Esophagus muscularis mucosa (tissue), 4 donors: ENCODE measurements at regions not wholly inside any gene's neighbourhood (a gene's known extent, or its start where the extent isn't known, plus 50 kb on each side); places are given as distances from the start of the nearest gene placed in this dataset.

ENCODE experiments used
- DNase-seq: peaks from one replicate; pipeline ENCODE4 v3.0.0-alpha.2; 2017; ENCODE audit errors: extremely low spot score
- H3K27ac ChIP-seq, 4 donors: fragments of 200-600 bp; sonication (generic); replicated peaks in 1 of 4; 1 replicate in 3 of 4; 2 replicates in 1 of 4; pipeline ENCODE4 v1.5.1; 2016 to 2019; ENCODE audit warnings: mild to moderate bottlenecking in 1 of 4
- H3K27me3 ChIP-seq, 4 donors: fragments of 200-600 bp; sonication (generic); one replicate each; pipeline versions ENCODE4 v1.5.1 to v1.6.0; 2016 to 2019
- H3K36me3 ChIP-seq, 4 donors: fragments of 200-600 bp; sonication (generic); one replicate each; pipeline ENCODE4 v1.5.1; 2016 to 2019
- H3K4me1 ChIP-seq, 4 donors: fragments of 200-600 bp; sonication (generic); one replicate each; pipeline ENCODE4 v1.5.1; 2016 to 2019
- H3K4me3 ChIP-seq, 4 donors: fragments of 200-600 bp; sonication (generic); 1 replicate in 2 of 4; 2 replicates in 2 of 4; pipeline ENCODE4 v1.5.1; 2016 to 2019; ENCODE audit warnings: mild to moderate bottlenecking in 4 of 4, moderate library complexity in 1 of 4
- H3K9me3 ChIP-seq, 4 donors: fragments of 200-600 bp; sonication (generic); 1 replicate in 3 of 4; 2 replicates in 1 of 4; pipeline ENCODE4 v1.5.1; 2016 to 2019
- CTCF ChIP-seq, 3 experiments: fragments of 200-600 bp in 2 of 3; fragments of 450-650 bp in 1 of 3; sonication (generic) in 2 of 3; IDR thresholded peaks; one replicate each; pipeline ENCODE4 v1.5.1; 2017 to 2019; ENCODE audit warnings: antibody characterized with exemption in 3 of 3, mild to moderate bottlenecking in 2 of 3, moderate library complexity in 1 of 3
- EP300 ChIP-seq: sonication (generic); formaldehyde crosslinking; IDR thresholded peaks from one replicate; pipeline ENCODE4 v1.6.1; 2017; ENCODE audit warnings: antibody characterized with exemption
- POLR2A ChIP-seq: fragments of 450-650 bp; IDR thresholded peaks from one replicate; pipeline ENCODE4 v1.6.1; 2017; ENCODE audit warnings: antibody characterized with exemption, moderate library complexity, mild to moderate bottlenecking, low read depth
- POLR2AphosphoS5 ChIP-seq, 2 donors: sonication (generic); formaldehyde crosslinking; IDR thresholded peaks; one replicate each; pipeline ENCODE4 v1.6.1; 2017; ENCODE audit warnings: antibody characterized with exemption in 2 of 2
- WGBS: methylation state at CpG from one replicate; pipeline ENCODE4 v1.1.5; 2018; 5-methylcytosine and 5-hydroxymethylcytosine counted together
- intact Hi-C: fragments of 100-400 bp; cut with DNase I; formaldehyde crosslinking; loops from one replicate; pipeline ENCODE4 v1.15.1; 2023

GRCh38 chr3:13950042-13950441 is 70.2 kb upstream of the WNT7A start:
- 33% methylated on average over 1 of the region's 1 CpG for WGBS
- no peak overlapping the region for H3K4me3 ChIP-seq
- H3K9me3 ChIP-seq: peaks cover 0 to 18% (median 10%) of the 10 kb centered on the region in 4 donors
- intact Hi-C loops: no loop called here
- no peak overlapping the region for H3K27ac ChIP-seq
- no peak for DNase-seq
- TF ChIP-seq CTCF (IDR thresholded peaks at IDR 0.05) (no peak), POLR2A (no peak), POLR2AphosphoS5 (IDR thresholded peaks at IDR 0.05) (no peak)
- H3K4me1 ChIP-seq: no peaks in the 10 kb centered on the region
- no peaks in the 10 kb centered on the region for H3K27me3 ChIP-seq
- H3K36me3 ChIP-seq: no peaks in the 10 kb centered on the region

GRCh38 chr3:13947912-13948311 is 68.0 kb upstream of the WNT7A start:
- intact Hi-C loops: no loop called here
- no peak overlapping the region for H3K27ac ChIP-seq
- no peaks in the 10 kb centered on the region for H3K36me3 ChIP-seq
- peaks cover 0 to 31% (median 27%) of the 10 kb centered on the region in 4 donors for H3K9me3 ChIP-seq
- WGBS: 32% methylated on average over 8 of the region's 8 CpGs
- no peak for DNase-seq
- no peaks in the 10 kb centered on the region for H3K4me1 ChIP-seq
- no peak overlapping the region for H3K4me3 ChIP-seq
- H3K27me3 ChIP-seq: no peaks in the 10 kb centered on the region
- TF ChIP-seq POLR2A: no peak
- no peak for TF ChIP-seq EP300
- no peak for TF ChIP-seq CTCF (IDR thresholded peaks at IDR 0.05)
- TF ChIP-seq POLR2AphosphoS5 (IDR thresholded peaks at IDR 0.05): no peak

GRCh38 chr3:13939206-13939605 is 59.3 kb upstream of the WNT7A start:
- no peaks in the 10 kb centered on the region for H3K36me3 ChIP-seq
- no peaks in the 10 kb centered on the region for H3K4me1 ChIP-seq
- 74% methylated on average over 4 of the region's 4 CpGs for WGBS
- peaks cover 0 to 17% (median 14%) of the 10 kb centered on the region in 4 donors for H3K9me3 ChIP-seq
- H3K27me3 ChIP-seq: no peaks in the 10 kb centered on the region
- intact Hi-C loops: no loop called here
- DNase-seq: no peak
- H3K4me3 ChIP-seq: no peak overlapping the region
- H3K27ac ChIP-seq: no peak overlapping the region
- TF ChIP-seq CTCF (IDR thresholded peaks at IDR 0.05) (no peak), EP300 (no peak), POLR2AphosphoS5 (IDR thresholded peaks at IDR 0.05) (no peak), POLR2A (no peak)

- Histone ChIP-seq H3K4me3 (no peak overlapping the region), H3K27me3 (peaks cover 0 to 13% (median 2%) of the 10 kb centered on the region in 4 donors), H3K27ac (no peak overlapping the region), H3K9me3 (peaks cover 0 to 9% (median under 1%) of the 10 kb centered on the region in 4 donors), H3K36me3 (no peaks in the 10 kb centered on the region), H3K4me1 (peaks cover 0 to 12% (median 7%) of the 10 kb centered on the region in 4 donors)
- intact Hi-C loops: no loop called here
- 92% methylated on average over 5 of the region's 5 CpGs for WGBS
- no peak for DNase-seq
- TF ChIP-seq CTCF (IDR thresholded peaks at IDR 0.05) (no peak), POLR2A (no peak), EP300 (no peak), POLR2AphosphoS5 (IDR thresholded peaks at IDR 0.05) (no peak)
Measured at GRCh38 chr3:13937131-13937530, 57.3 kb upstream of the WNT7A start.

- Histone ChIP-seq H3K27ac (no peak overlapping the region), H3K27me3 (peaks cover 0 to 16% (median 2%) of the 10 kb centered on the region in 4 donors), H3K4me3 (no peak overlapping the region), H3K9me3 (peaks cover 0 to 13% (median 3%) of the 10 kb centered on the region in 4 donors), H3K36me3 (no peaks in the 10 kb centered on the region), H3K4me1 (peaks cover 0 to 12% (median 7%) of the 10 kb centered on the region in 4 donors)
- TF ChIP-seq CTCF (IDR thresholded peaks at IDR 0.05) (no peak), EP300 (no peak), POLR2A (no peak), POLR2AphosphoS5 (IDR thresholded peaks at IDR 0.05) (no peak)
- intact Hi-C loops: no loop called here
- DNase-seq: no peak
- WGBS: 63% methylated on average over 7 of the region's 7 CpGs
Measured at GRCh38 chr3:13935494-13936094, 55.7 kb upstream of the WNT7A start.
